ENCODE measurements at regions not wholly inside any gene's neighbourhood (a gene's known extent, or its start where the extent isn't known, plus 50 kb on each side); places are given as distances from the start of the nearest gene placed in this dataset.

- in situ Hi-C loops (cut with MboI; ENCODE audit: low sequenced_read_pairs, unreplicated experiment), result no loop called here
- peak; percentile 12 for DNase-seq (ENCODE audit: low spot score)
- TF ChIP-seq CTCF (IDR thresholded peaks at IDR 0.05; ENCODE audit: borderline replicate concordance, control extremely low read depth, extremely low read depth, insufficient read depth, missing control alignments), result no peak
These were observed 197.0 kb upstream of the CFAP20DC start for GRCh38 chr3:59246719-59247401.

- TF ChIP-seq CTCF (IDR thresholded peaks at IDR 0.05; ENCODE audit: borderline replicate concordance, control extremely low read depth, extremely low read depth, insufficient read depth, missing control alignments), result no peak
- no peak for DNase-seq (ENCODE audit: low spot score)
- in situ Hi-C loops (cut with MboI; ENCODE audit: low sequenced_read_pairs, unreplicated experiment), result no loop called here
These were observed 196.2 kb upstream of the CFAP20DC start for GRCh38 chr3:59245859-59246501.

GRCh38 chr3:59245300-59245858 lies 195.6 kb upstream of the CFAP20DC start:
- in situ Hi-C loops (cut with MboI; ENCODE audit: low sequenced_read_pairs, unreplicated experiment), result no loop called here
- TF ChIP-seq CTCF (IDR thresholded peaks at IDR 0.05; ENCODE audit: borderline replicate concordance, control extremely low read depth, extremely low read depth, insufficient read depth, missing control alignments), result no peak
- DNase-seq (ENCODE audit: low spot score), result no peak

- in situ Hi-C loops (cut with MboI; ENCODE audit: low sequenced_read_pairs, unreplicated experiment), result no loop called here
- no peak for DNase-seq (ENCODE audit: low spot score)
- TF ChIP-seq CTCF (IDR thresholded peaks at IDR 0.05; ENCODE audit: borderline replicate concordance, control extremely low read depth, extremely low read depth, insufficient read depth, missing control alignments), result no peak
These were observed 194.5 kb upstream of the CFAP20DC start for GRCh38 chr3:59244343-59244742.

- DNase-seq (ENCODE audit: low spot score), result no peak
- in situ Hi-C loops (cut with MboI; ENCODE audit: low sequenced_read_pairs, unreplicated experiment), result no loop called here
- no peak for TF ChIP-seq CTCF (IDR thresholded peaks at IDR 0.05; ENCODE audit: borderline replicate concordance, control extremely low read depth, extremely low read depth, insufficient read depth, missing control alignments)
These were observed 193.7 kb upstream of the CFAP20DC start for GRCh38 chr3:59243476-59243875.

- in situ Hi-C loops (cut with MboI; ENCODE audit: low sequenced_read_pairs, unreplicated experiment), result no loop called here
- no peak for DNase-seq (ENCODE audit: low spot score)
- TF ChIP-seq CTCF (IDR thresholded peaks at IDR 0.05; ENCODE audit: borderline replicate concordance, control extremely low read depth, extremely low read depth, insufficient read depth, missing control alignments), result no peak
These were observed 190.9 kb upstream of the CFAP20DC start for GRCh38 chr3:59240666-59241255.
